ENCODE measurements at regions not wholly inside any gene's neighbourhood (a gene's known extent, or its start where the extent isn't known, plus 50 kb on each side); places are given as distances from the start of the nearest gene placed in this dataset.

- no TSS peak for BruUV-seq (replicated peaks)
- SMC1A ChIA-PET (ENCODE audit: uncharacterized antibody, unreplicated experiment): no interaction called here
Observed at GRCh38 chr5:3534997-3535396, 60.6 kb upstream of the IRX1 start.

More at GRCh38 chr5:3534997-3535396, 60.6 kb upstream of the IRX1 start:
- Histone ChIP-seq H3K9ac (ENCODE audit: control insufficient read depth, insufficient read depth, low read length) (no peak overlapping the region), H2AFZ (ENCODE audit: control insufficient read depth, low read depth, low read length) (no peak overlapping the region), H3K27me3 (replicated peaks in 1 of 2; ENCODE audit: control insufficient read depth in 2 of 2, insufficient read depth in 2 of 2, low read length in 1 of 2) (no peaks in the 10 kb centered on the region), H3K9me3 (replicated peaks; ENCODE audit: control insufficient read depth, insufficient read depth, low read length) (no peaks in the 10 kb centered on the region; the same call in 2 of the 3 replicates), H3K4me3 (no peak overlapping the region), H3K4me2 (ENCODE audit: control insufficient read depth, insufficient read depth) (no peak overlapping the region), H3K79me2 (ENCODE audit: control insufficient read depth, insufficient read depth, low read length) (no peaks in the 10 kb centered on the region), H3K36me3 (ENCODE audit: control insufficient read depth in 2 of 2, insufficient read depth in 2 of 2, low read length in 1 of 2) (no peaks in the 10 kb centered on the region), H4K20me1 (ENCODE audit: control insufficient read depth, insufficient read depth) (no peaks in the 10 kb centered on the region), H3K4me1 (ENCODE audit: control insufficient read depth, insufficient read depth, low read length) (no peaks in the 10 kb centered on the region), H3K27ac (ENCODE audit: control insufficient read depth, insufficient read depth) (no peak overlapping the region)
- intact Hi-C loops (cut with micrococcal nuclease; ENCODE audit: unreplicated experiment): no loop called here
- ATAC-seq: no peak
- CTCF ChIA-PET: no interaction called here
- WGBS (ENCODE audit: insufficient coverage, insufficient replicate concordance, low lambda C conversion rate, missing lambda C conversion rate): 49% methylated on average over 13 of the region's 13 CpGs
- FAIRE-seq: no peak
- POLR2A ChIA-PET: no interaction called here
- in situ Hi-C loops (cut with MboI): no loop called here
- TF ChIP-seq ZBTB4 (CRISPR knock-in tag; IDR thresholded peaks at IDR 0.05) (no peak), NFIC (IDR thresholded peaks at IDR 0.05; ENCODE audit: low read depth, low read length) (no peak), TBL1XR1 (IDR thresholded peaks at IDR 0.05; ENCODE audit: low read depth, low read length) (no peak), MYB (IDR thresholded peaks at IDR 0.05; ENCODE audit: borderline replicate concordance, low read depth, low read length) (no peak), MXI1 (IDR thresholded peaks at IDR 0.05; ENCODE audit: low read depth, low read length) (no peak), MTA3 (IDR thresholded peaks at IDR 0.05; ENCODE audit: borderline replicate concordance, low read length) (no peak), ZBED1 (IDR thresholded peaks at IDR 0.05; ENCODE audit: borderline replicate concordance) (no peak), POLR2A (IDR thresholded peaks at IDR 0.05; ENCODE audit: low read depth, low read length) (no peak), NR2C2 (IDR thresholded peaks at IDR 0.05; ENCODE audit: borderline replicate concordance, control insufficient read depth, insufficient read length, low read depth) (no peak)
- RAD21 ChIA-PET (ENCODE audit: unreplicated experiment): no interaction called here
- no peak for DNase-seq (ENCODE audit: low read depth, low spot score)
